Stimulated activated CD4-positive, alpha-beta T cell treated with anti-CD3 and anti-CD28 coated beads, Interleukin-12 subunit alpha, Interleukin-12 subunit beta, amount 100 ng/mL, for 24 hours (primary cell): ENCODE measurements at regions not wholly inside any gene's neighbourhood (a gene's known extent, or its start where the extent isn't known, plus 50 kb on each side); places are given as distances from the start of the nearest gene placed in this dataset.

Source experiments
- DNase-seq, 2 experiments: peaks; one replicate each; pipeline ENCODE4 v3.0.0-alpha.2; 2020; ENCODE audit warnings: low read depth in 2 of 2

- no peak for DNase-seq
Measured at GRCh38 chr11:127737499-127737898, 736.9 kb upstream of the KIRREL3 start.

- no peak for DNase-seq
Measured at GRCh38 chr11:127733552-127733951, 733.0 kb upstream of the KIRREL3 start.

- DNase-seq: no peak
Measured at GRCh38 chr11:127726367-127726766, 725.8 kb upstream of the KIRREL3 start.

GRCh38 chr11:127723714-127724113 is 723.1 kb upstream of the KIRREL3 start:
- no peak for DNase-seq

GRCh38 chr11:127713226-127713625 is 712.7 kb upstream of the KIRREL3 start:
- no peak for DNase-seq

GRCh38 chr11:127711748-127712147 is 711.2 kb upstream of the KIRREL3 start:
- DNase-seq: no peak

- DNase-seq: no peak
Measured at GRCh38 chr11:127710831-127711230, 710.3 kb upstream of the KIRREL3 start.

- no peak for DNase-seq
Measured at GRCh38 chr11:127709960-127710359, 709.4 kb upstream of the KIRREL3 start.

- no peak for DNase-seq
Measured at GRCh38 chr11:127693686-127694085, 693.1 kb upstream of the KIRREL3 start.

- no peak for DNase-seq
Measured at GRCh38 chr11:127683321-127683720, 682.8 kb upstream of the KIRREL3 start.

GRCh38 chr11:127679816-127680545 is 679.4 kb upstream of the KIRREL3 start:
- no peak for DNase-seq

- no peak for DNase-seq
Measured at GRCh38 chr11:127678631-127679030, 678.1 kb upstream of the KIRREL3 start.

GRCh38 chr11:127677660-127678425 is 677.3 kb upstream of the KIRREL3 start:
- no peak for DNase-seq

GRCh38 chr11:127675581-127675980 is 675.0 kb upstream of the KIRREL3 start:
- DNase-seq: no peak

- DNase-seq: no peak
Measured at GRCh38 chr11:127674754-127675153, 674.2 kb upstream of the KIRREL3 start.

- no peak for DNase-seq
Measured at GRCh38 chr11:127670374-127671119, 670.0 kb upstream of the KIRREL3 start.

GRCh38 chr11:127656116-127656836 is 655.7 kb upstream of the KIRREL3 start:
- no peak for DNase-seq

GRCh38 chr11:127653076-127653475 is 652.5 kb upstream of the KIRREL3 start:
- no peak for DNase-seq

GRCh38 chr11:127651888-127652221 is 651.3 kb upstream of the KIRREL3 start:
- DNase-seq: no peak

- DNase-seq: no peak
Measured at GRCh38 chr11:127651175-127651887, 650.8 kb upstream of the KIRREL3 start.

- DNase-seq: no peak
Measured at GRCh38 chr11:127649958-127650357, 649.4 kb upstream of the KIRREL3 start.
